ENCODE measurements at regions not wholly inside any gene's neighbourhood (a gene's known extent, or its start where the extent isn't known, plus 50 kb on each side); places are given as distances from the start of the nearest gene placed in this dataset.

DNA sequence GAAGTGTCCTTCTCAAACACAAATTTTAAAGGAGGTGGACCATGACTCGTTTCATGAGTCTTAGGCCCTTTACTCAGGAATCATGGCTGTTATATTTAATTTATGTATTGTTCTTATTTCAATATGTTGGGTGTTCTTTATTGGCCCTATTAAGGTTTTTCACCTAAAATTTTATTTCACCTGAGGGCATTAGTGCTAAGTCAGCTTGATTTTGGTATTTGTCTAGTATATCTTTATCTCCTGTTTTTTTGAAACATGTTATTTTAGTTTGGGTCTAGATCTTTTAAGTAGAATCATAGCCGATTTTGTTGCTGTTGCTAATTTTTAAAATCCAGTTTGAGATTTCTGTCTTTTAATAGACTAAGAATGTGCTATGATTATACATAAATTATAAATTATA, 430.4 kb downstream of the RPS6KC1 start:
- 80% methylated on average over 2 of the region's 2 CpGs for WGBS
- no peaks in the 10 kb centered on the region for H3K4me1 ChIP-seq
- no peak overlapping the region for H3K27ac ChIP-seq
- H3K27me3 ChIP-seq, result no peaks in the 10 kb centered on the region
- no peaks in the 10 kb centered on the region for H3K36me3 ChIP-seq
- no peak for DNase-seq (ENCODE audit: low spot score in 2 of 2)
- no peak overlapping the region for H3K4me3 ChIP-seq
- TF ChIP-seq, protein P1, sequence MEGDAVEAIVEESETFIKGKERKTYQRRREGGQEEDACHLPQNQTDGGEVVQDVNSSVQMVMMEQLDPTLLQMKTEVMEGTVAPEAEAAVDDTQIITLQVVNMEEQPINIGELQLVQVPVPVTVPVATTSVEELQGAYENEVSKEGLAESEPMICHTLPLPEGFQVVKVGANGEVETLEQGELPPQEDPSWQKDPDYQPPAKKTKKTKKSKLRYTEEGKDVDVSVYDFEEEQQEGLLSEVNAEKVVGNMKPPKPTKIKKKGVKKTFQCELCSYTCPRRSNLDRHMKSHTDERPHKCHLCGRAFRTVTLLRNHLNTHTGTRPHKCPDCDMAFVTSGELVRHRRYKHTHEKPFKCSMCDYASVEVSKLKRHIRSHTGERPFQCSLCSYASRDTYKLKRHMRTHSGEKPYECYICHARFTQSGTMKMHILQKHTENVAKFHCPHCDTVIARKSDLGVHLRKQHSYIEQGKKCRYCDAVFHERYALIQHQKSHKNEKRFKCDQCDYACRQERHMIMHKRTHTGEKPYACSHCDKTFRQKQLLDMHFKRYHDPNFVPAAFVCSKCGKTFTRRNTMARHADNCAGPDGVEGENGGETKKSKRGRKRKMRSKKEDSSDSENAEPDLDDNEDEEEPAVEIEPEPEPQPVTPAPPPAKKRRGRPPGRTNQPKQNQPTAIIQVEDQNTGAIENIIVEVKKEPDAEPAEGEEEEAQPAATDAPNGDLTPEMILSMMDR (IDR thresholded peaks at IDR 0.05), result no peak
- TF ChIP-seq EP300 (IDR thresholded peaks at IDR 0.05), result no peak
- TF ChIP-seq POLR2A (IDR thresholded peaks at IDR 0.05), result no peak
- TF ChIP-seq POLR2AphosphoS5 (IDR thresholded peaks at IDR 0.05), result no peak
- H3K9me3 ChIP-seq, result no peaks in the 10 kb centered on the region

DNA sequence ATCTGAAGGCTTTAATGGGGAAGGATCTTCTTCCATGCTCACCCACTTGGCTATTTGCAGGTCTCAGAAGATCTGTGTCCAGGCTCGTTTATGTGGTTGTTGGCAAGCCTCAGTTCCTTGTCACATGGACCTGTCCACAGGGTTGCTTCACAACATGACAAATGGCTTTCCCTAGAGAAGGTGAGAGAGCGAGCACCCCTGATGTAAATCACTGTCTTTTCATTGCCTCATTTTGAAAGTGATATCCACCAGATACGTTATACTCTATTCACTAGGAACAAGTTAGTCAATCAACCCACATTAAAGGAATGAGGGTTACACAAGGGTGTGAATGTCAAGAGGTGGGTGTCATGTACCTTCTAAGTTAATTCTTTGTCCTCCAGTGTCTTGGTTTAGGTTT, 433.3 kb downstream of the RPS6KC1 start:
- no peaks in the 10 kb centered on the region for H3K9me3 ChIP-seq
- WGBS, result 46% methylated on average over 3 of the region's 3 CpGs
- no peak overlapping the region for H3K27ac ChIP-seq
- no peaks in the 10 kb centered on the region for H3K27me3 ChIP-seq
- TF ChIP-seq POLR2A (IDR thresholded peaks at IDR 0.05) (no peak), EP300 (IDR thresholded peaks at IDR 0.05) (no peak), POLR2AphosphoS5 (IDR thresholded peaks at IDR 0.05) (no peak)
- TF ChIP-seq, protein P1 (IDR thresholded peaks at IDR 0.05), result no peak
- no peak for DNase-seq (ENCODE audit: low spot score in 2 of 2)
- no peaks in the 10 kb centered on the region for H3K36me3 ChIP-seq
- H3K4me3 ChIP-seq, result no peak overlapping the region
- H3K4me1 ChIP-seq, result no peaks in the 10 kb centered on the region

DNA sequence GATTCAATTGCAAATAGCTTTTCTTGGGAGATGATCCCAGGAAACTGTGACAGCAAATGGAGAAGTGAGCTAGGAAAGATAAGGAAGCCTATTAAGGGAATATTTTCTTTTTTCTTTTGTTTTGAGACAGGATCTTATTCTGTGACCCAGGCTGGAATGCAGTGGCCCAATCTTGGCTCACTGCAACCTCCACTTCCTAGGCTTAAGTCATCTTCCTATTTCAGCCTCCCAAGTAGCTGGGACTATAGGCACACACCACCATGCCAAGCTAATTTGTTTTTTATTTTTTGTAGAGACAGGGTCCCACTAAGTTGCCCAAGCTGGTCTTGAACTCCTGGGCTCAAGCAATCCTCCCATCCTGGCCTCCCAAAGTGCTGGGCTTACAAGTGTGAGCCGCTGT, 433.7 kb downstream of the RPS6KC1 start:
- no peak overlapping the region for H3K27ac ChIP-seq
- DNase-seq (ENCODE audit: low spot score in 2 of 2), result no peak
- 100% methylated on average over 1 of the region's 1 CpG for WGBS
- no peaks in the 10 kb centered on the region for H3K27me3 ChIP-seq
- H3K36me3 ChIP-seq, result no peaks in the 10 kb centered on the region
- no peaks in the 10 kb centered on the region for H3K9me3 ChIP-seq
- H3K4me3 ChIP-seq, result no peak overlapping the region
- H3K4me1 ChIP-seq, result no peaks in the 10 kb centered on the region
- no peak for TF ChIP-seq POLR2A (IDR thresholded peaks at IDR 0.05)
- TF ChIP-seq, protein P1 (IDR thresholded peaks at IDR 0.05), result no peak
- no peak for TF ChIP-seq POLR2AphosphoS5 (IDR thresholded peaks at IDR 0.05)
- no peak for TF ChIP-seq EP300 (IDR thresholded peaks at IDR 0.05)

DNA sequence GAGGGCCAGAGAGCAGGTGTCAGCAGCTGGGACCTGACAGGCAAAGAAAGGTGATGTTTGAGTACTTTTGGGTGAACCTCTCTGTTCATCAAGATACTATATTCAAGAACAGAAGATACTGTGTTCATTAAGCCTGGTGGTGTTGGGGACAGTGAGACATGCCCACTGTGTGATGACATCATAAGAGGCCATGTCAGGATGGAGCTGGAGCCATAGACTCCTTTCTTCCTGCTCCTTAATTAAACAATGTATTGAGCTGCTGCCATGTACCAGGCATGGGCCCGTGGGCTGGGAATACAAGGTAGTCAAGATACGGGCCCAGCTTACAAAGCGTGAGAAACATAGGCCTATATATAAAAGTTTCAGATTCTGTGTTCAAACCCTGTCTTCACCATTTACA, 435.4 kb downstream of the RPS6KC1 start:
- no peaks in the 10 kb centered on the region for H3K36me3 ChIP-seq
- 65% methylated on average over 3 of the region's 3 CpGs for WGBS
- H3K4me3 ChIP-seq, result no peak overlapping the region
- DNase-seq (ENCODE audit: low spot score in 2 of 2), result no peak
- no peak overlapping the region for H3K27ac ChIP-seq
- TF ChIP-seq EP300 (IDR thresholded peaks at IDR 0.05) (no peak), POLR2AphosphoS5 (IDR thresholded peaks at IDR 0.05) (no peak), POLR2A (IDR thresholded peaks at IDR 0.05) (no peak)
- TF ChIP-seq, protein P1 (IDR thresholded peaks at IDR 0.05), result no peak
- no peaks in the 10 kb centered on the region for H3K4me1 ChIP-seq
- H3K9me3 ChIP-seq, result no peaks in the 10 kb centered on the region
- no peaks in the 10 kb centered on the region for H3K27me3 ChIP-seq

DNA sequence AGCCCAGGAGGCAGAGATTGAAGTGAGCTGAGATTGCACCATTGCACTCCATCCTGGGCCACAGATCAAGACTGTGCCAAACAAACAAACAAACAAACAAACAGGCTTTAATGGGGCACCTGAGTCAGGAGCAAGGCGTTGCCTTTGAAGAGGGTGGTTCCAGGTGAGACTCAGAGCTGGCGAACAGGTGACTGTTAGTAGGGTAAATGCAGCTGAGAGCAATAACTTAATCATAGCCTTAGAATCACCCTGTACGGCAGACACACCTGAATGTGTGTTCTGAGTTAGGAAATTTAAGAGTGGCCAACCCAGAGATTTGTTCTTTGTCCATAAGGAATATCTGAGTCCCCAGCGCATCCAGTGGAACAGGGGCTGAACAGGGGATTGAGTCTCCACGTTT, 440.4 kb downstream of the RPS6KC1 start:
- WGBS, result 86% methylated on average over 5 of the region's 5 CpGs
- DNase-seq (ENCODE audit: low spot score in 2 of 2), result no peak

More for the DNA sequence above, 440.4 kb downstream of the RPS6KC1 start:
- Histone ChIP-seq H3K4me3 (no peak overlapping the region), H3K4me1 (no peaks in the 10 kb centered on the region), H3K36me3 (no peaks in the 10 kb centered on the region), H3K27ac (no peak overlapping the region), H3K9me3 (no peaks in the 10 kb centered on the region), H3K27me3 (no peaks in the 10 kb centered on the region)
- TF ChIP-seq POLR2A (IDR thresholded peaks at IDR 0.05) (no peak), POLR2AphosphoS5 (IDR thresholded peaks at IDR 0.05) (no peak), EP300 (IDR thresholded peaks at IDR 0.05) (no peak)
- TF ChIP-seq, protein P1 (IDR thresholded peaks at IDR 0.05), result no peak
